ENCODE measurements at regions not wholly inside any gene's neighbourhood (a gene's known extent, or its start where the extent isn't known, plus 50 kb on each side); places are given as distances from the start of the nearest gene placed in this dataset.
A peak's percentile ranks its signal among the peaks of the same experiment; 100 is the strongest.

- DNase-seq (ENCODE audit: low spot score) = no peak
Measured at GRCh38 chr5:113902917-113903660, 389.6 kb downstream of the YTHDC2 start.

- no peak for DNase-seq (ENCODE audit: low spot score)
Measured at GRCh38 chr5:113909782-113910181, 396.3 kb downstream of the YTHDC2 start.

GRCh38 chr5:113917997-113918396 is 404.5 kb downstream of the YTHDC2 start:
- no peak for DNase-seq (ENCODE audit: low spot score)

GRCh38 chr5:113922343-113922742 is 408.8 kb downstream of the YTHDC2 start:
- DNase-seq (ENCODE audit: low spot score) = no peak

- no peak for DNase-seq (ENCODE audit: low spot score)
Measured at GRCh38 chr5:113935453-113935852, 422.0 kb downstream of the YTHDC2 start.

GRCh38 chr5:113937301-113937700 is 423.8 kb downstream of the YTHDC2 start:
- DNase-seq (ENCODE audit: low spot score) = no peak

- no peak for DNase-seq (ENCODE audit: low spot score)
Measured at GRCh38 chr5:113939988-113940387, 421.9 kb upstream of the KCNN2 start.

- no peak for DNase-seq (ENCODE audit: low spot score)
Measured at GRCh38 chr5:113950186-113950585, 411.7 kb upstream of the KCNN2 start.

- no peak for DNase-seq (ENCODE audit: low spot score)
Measured at GRCh38 chr5:113965225-113965624, 396.6 kb upstream of the KCNN2 start.

- DNase-seq (ENCODE audit: low spot score) = no peak
Measured at GRCh38 chr5:113969901-113970300, 392.0 kb upstream of the KCNN2 start.

- DNase-seq (ENCODE audit: low spot score) = no peak
Measured at GRCh38 chr5:113971454-113971853, 390.4 kb upstream of the KCNN2 start.

GRCh38 chr5:113974976-113975375 is 386.9 kb upstream of the KCNN2 start:
- no peak for DNase-seq (ENCODE audit: low spot score)

GRCh38 chr5:113984928-113985327 is 376.9 kb upstream of the KCNN2 start:
- no peak for DNase-seq (ENCODE audit: low spot score)

- DNase-seq (ENCODE audit: low spot score) = no peak
Measured at GRCh38 chr5:113985505-113985904, 376.4 kb upstream of the KCNN2 start.

GRCh38 chr5:113989278-113989912 is 372.5 kb upstream of the KCNN2 start:
- no peak for DNase-seq (ENCODE audit: low spot score)

GRCh38 chr5:113989913-113990305 is 372.0 kb upstream of the KCNN2 start:
- no peak for DNase-seq (ENCODE audit: low spot score)

- DNase-seq (ENCODE audit: low spot score) = no peak
Measured at GRCh38 chr5:114001076-114001475, 360.8 kb upstream of the KCNN2 start.

- no peak for DNase-seq (ENCODE audit: low spot score)
Measured at GRCh38 chr5:114006582-114006981, 355.3 kb upstream of the KCNN2 start.

- DNase-seq (ENCODE audit: low spot score) = no peak
Measured at GRCh38 chr5:114007678-114008077, 354.2 kb upstream of the KCNN2 start.

- DNase-seq (ENCODE audit: low spot score) = peak; percentile 10
Measured at GRCh38 chr5:114010362-114010761, 351.5 kb upstream of the KCNN2 start.

GRCh38 chr5:114018186-114018585 is 343.7 kb upstream of the KCNN2 start:
- no peak for DNase-seq (ENCODE audit: low spot score)

- DNase-seq (ENCODE audit: low spot score) = no peak
Measured at GRCh38 chr5:114038756-114039155, 323.1 kb upstream of the KCNN2 start.

GRCh38 chr5:114050087-114050486 is 311.8 kb upstream of the KCNN2 start:
- DNase-seq (ENCODE audit: low spot score) = no peak

GRCh38 chr5:114053372-114053771 is 308.5 kb upstream of the KCNN2 start:
- DNase-seq (ENCODE audit: low spot score) = no peak
